ENCODE measurements at regions not wholly inside any gene's neighbourhood (a gene's known extent, or its start where the extent isn't known, plus 50 kb on each side); places are given as distances from the start of the nearest gene placed in this dataset.

DNA sequence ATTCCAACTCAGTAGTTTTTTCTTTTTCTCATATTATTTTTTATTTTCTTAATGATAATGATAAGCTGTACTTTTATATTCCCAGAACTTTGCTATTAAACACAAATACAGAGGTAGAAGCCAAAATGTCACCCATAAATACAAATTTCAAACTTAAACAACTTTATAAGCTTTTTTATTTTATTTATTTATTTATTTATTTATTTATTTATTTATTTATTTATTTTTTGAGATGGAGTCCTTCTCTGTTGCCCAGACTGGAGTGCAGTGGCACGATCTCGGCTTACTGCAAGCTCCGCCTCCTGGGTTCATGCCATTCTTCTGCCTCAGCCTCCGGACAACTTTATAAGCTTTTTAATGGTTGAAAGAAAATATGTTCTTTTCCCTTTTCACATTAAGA, 243.3 kb downstream of the RAP2B start (continued):
- TF ChIP-seq, protein P1, sequence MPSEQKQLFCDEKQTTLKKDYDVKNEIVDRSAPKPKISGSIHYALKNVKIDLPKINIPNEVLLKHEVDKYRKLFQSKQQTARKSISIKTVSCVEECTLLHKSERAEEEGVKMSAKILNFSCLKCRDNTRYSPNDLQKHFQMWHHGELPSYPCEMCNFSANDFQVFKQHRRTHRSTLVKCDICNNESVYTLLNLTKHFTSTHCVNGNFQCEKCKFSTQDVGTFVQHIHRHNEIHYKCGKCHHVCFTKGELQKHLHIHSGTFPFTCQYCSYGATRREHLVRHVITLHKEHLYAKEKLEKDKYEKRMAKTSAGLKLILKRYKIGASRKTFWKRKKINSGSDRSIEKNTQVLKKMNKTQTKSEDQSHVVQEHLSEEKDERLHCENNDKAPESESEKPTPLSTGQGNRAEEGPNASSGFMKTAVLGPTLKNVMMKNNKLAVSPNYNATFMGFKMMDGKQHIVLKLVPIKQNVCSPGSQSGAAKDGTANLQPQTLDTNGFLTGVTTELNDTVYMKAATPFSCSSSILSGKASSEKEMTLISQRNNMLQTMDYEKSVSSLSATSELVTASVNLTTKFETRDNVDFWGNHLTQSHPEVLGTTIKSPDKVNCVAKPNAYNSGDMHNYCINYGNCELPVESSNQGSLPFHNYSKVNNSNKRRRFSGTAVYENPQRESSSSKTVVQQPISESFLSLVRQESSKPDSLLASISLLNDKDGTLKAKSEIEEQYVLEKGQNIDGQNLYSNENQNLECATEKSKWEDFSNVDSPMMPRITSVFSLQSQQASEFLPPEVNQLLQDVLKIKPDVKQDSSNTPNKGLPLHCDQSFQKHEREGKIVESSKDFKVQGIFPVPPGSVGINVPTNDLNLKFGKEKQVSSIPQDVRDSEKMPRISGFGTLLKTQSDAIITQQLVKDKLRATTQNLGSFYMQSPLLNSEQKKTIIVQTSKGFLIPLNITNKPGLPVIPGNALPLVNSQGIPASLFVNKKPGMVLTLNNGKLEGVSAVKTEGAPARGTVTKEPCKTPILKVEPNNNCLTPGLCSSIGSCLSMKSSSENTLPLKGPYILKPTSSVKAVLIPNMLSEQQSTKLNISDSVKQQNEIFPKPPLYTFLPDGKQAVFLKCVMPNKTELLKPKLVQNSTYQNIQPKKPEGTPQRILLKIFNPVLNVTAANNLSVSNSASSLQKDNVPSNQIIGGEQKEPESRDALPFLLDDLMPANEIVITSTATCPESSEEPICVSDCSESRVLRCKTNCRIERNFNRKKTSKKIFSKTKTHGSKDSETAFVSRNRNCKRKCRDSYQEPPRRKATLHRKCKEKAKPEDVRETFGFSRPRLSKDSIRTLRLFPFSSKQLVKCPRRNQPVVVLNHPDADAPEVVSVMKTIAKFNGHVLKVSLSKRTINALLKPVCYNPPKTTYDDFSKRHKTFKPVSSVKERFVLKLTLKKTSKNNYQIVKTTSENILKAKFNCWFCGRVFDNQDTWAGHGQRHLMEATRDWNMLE (tag by site-specific recombination; conservative IDR thresholded peaks at IDR 0.05; ENCODE audit: low read depth): peak; percentile 61; the same call in 1 of the 2 replicates

DNA sequence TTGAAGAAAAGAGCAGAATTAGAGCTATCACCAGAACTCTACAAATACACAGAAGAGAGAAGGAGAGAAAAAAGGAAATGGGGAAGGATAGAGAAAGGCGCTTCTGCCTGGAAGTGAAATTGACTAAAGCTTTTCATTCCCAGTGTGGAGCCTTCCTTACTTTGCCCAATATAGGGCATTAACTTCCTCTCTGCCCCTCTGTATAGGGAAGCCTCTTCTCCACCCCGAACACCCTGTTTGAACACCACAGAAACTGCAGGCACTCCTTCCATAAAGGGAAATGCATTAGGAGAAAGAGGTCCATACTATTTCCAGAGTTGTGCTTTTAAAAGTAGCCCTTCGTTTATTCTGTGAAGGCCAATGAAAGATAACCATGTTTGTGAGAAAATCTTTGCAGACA, 248.5 kb downstream of the RAP2B start:
- POLR2A ChIA-PET: no interaction called here
- H3K36me3 ChIP-seq (ENCODE audit: control insufficient read depth in 2 of 2, insufficient read depth in 1 of 2, low read length in 2 of 2): no peaks in the 10 kb centered on the region
- H3K9me3 ChIP-seq (ENCODE audit: control insufficient read depth, insufficient read depth, low read depth, low read length): no peaks in the 10 kb centered on the region
- CTCF ChIA-PET: interaction anchor here (0.6 kb wide), 1 partner anchor 97 kb away, joined by 3 read pairs; no protein-coding TSS in a partner anchor
- no peak overlapping the region for H3K27ac ChIP-seq (ENCODE audit: extremely low read depth, low read depth, low read length)
- no peak overlapping the region for H3K4me3 ChIP-seq (ENCODE audit: low read depth, low read length)
- TF ChIP-seq ZNF521 (tag by site-specific recombination; IDR thresholded peaks at IDR 0.05): no peak
- TF ChIP-seq ZNF529 (tag by site-specific recombination; IDR thresholded peaks at IDR 0.05; ENCODE audit: insufficient replicate concordance): no peak
- TF ChIP-seq ZNF549 (tag by site-specific recombination; IDR thresholded peaks at IDR 0.05): no peak
- no peak for TF ChIP-seq ZNF354C (tag by site-specific recombination; IDR thresholded peaks at IDR 0.05; ENCODE audit: borderline replicate concordance, low read depth)
- TF ChIP-seq, protein P2, sequence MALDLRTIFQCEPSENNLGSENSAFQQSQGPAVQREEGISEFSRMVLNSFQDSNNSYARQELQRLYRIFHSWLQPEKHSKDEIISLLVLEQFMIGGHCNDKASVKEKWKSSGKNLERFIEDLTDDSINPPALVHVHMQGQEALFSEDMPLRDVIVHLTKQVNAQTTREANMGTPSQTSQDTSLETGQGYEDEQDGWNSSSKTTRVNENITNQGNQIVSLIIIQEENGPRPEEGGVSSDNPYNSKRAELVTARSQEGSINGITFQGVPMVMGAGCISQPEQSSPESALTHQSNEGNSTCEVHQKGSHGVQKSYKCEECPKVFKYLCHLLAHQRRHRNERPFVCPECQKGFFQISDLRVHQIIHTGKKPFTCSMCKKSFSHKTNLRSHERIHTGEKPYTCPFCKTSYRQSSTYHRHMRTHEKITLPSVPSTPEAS (tag by site-specific recombination; IDR thresholded peaks at IDR 0.05): no peak
- no peak for TF ChIP-seq ZNF629 (tag by site-specific recombination; IDR thresholded peaks at IDR 0.05)
- no peak for TF ChIP-seq ZNF223 (tag by site-specific recombination; IDR thresholded peaks at IDR 0.05)
- no peak for TF ChIP-seq BCL11B (tag by site-specific recombination; IDR thresholded peaks at IDR 0.05; ENCODE audit: low read depth)
- TF ChIP-seq, protein P3, sequence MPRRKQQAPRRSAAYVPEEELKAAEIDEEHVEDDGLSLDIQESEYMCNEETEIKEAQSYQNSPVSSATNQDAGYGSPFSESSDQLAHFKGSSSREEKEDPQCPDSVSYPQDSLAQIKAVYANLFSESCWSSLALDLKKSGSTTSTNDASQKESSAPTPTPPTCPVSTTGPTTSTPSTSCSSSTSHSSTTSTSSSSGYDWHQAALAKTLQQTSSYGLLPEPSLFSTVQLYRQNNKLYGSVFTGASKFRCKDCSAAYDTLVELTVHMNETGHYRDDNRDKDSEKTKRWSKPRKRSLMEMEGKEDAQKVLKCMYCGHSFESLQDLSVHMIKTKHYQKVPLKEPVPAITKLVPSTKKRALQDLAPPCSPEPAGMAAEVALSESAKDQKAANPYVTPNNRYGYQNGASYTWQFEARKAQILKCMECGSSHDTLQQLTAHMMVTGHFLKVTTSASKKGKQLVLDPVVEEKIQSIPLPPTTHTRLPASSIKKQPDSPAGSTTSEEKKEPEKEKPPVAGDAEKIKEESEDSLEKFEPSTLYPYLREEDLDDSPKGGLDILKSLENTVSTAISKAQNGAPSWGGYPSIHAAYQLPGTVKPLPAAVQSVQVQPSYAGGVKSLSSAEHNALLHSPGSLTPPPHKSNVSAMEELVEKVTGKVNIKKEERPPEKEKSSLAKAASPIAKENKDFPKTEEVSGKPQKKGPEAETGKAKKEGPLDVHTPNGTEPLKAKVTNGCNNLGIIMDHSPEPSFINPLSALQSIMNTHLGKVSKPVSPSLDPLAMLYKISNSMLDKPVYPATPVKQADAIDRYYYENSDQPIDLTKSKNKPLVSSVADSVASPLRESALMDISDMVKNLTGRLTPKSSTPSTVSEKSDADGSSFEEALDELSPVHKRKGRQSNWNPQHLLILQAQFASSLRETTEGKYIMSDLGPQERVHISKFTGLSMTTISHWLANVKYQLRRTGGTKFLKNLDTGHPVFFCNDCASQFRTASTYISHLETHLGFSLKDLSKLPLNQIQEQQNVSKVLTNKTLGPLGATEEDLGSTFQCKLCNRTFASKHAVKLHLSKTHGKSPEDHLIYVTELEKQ (tag by site-specific recombination; IDR thresholded peaks at IDR 0.05; ENCODE audit: borderline replicate concordance): no peak
- TF ChIP-seq CTCF (tag by site-specific recombination; IDR thresholded peaks at IDR 0.05): no peak
- no peak for TF ChIP-seq ZNF157 (tag by site-specific recombination; IDR thresholded peaks at IDR 0.05)
- no peak for TF ChIP-seq GLIS2 (tag by site-specific recombination; IDR thresholded peaks at IDR 0.05)
- TF ChIP-seq KLF8 (tag by site-specific recombination; IDR thresholded peaks at IDR 0.05): no peak
- no peak for TF ChIP-seq ZXDB (tag by site-specific recombination; IDR thresholded peaks at IDR 0.05)
- no peaks in the 10 kb centered on the region for H3K4me1 ChIP-seq (ENCODE audit: control insufficient read depth, insufficient read depth, low read length)

Data from HEK293 (cell line).